ENCODE measurements at regions not wholly inside any gene's neighbourhood (a gene's known extent, or its start where the extent isn't known, plus 50 kb on each side); places are given as distances from the start of the nearest gene placed in this dataset.

DNA sequence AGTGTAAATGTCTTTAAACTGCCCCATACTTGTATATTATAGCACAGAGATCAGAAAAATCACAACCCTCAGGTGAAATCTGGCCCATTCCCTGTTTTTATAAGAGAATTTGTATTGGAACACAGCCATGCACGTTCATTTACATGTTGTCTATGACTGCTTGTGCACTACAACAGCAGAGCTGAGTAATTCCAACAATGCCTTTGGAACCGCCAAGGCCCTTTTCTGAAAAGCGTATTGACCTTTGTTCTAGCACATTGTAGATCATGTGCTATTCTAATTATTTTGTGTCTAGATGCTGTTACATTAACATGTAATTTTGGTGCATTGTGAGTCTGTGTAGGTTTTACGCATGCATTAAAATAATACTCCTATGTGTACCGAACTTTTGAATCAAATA, 339.6 kb downstream of the CHRM3 start:
- H3K36me3 Mint-ChIP-seq, result no peaks in the 10 kb centered on the region
- no peak overlapping the region for H3K4me2 ChIP-seq
- TF ChIP-seq CTCF (IDR thresholded peaks at IDR 0.05) (no peak), EZH2phosphoT487 (IDR thresholded peaks at IDR 0.05) (no peak), EZH2 (IDR thresholded peaks at IDR 0.05) (no peak)
- H3K4me1 Mint-ChIP-seq, result no peaks in the 10 kb centered on the region
- H2AFZ ChIP-seq (replicated peaks), result no peak overlapping the region
- H3K27ac ChIP-seq, result no peak overlapping the region
- H3K36me3 ChIP-seq, result no peaks in the 10 kb centered on the region
- no peak overlapping the region for H3K4me3 Mint-ChIP-seq
- H3K27me3 ChIP-seq, result no peaks in the 10 kb centered on the region
- no peaks in the 10 kb centered on the region for H3K27me3 Mint-ChIP-seq (ENCODE audit: insufficient read depth, low read depth)
- H3K9me3 ChIP-seq (ENCODE audit: low read depth), result no peaks in the 10 kb centered on the region
- no peaks in the 10 kb centered on the region for H3K79me2 ChIP-seq (ENCODE audit: low read depth)
- no peak overlapping the region for H3K9ac ChIP-seq
- no peaks in the 10 kb centered on the region for H4K20me1 ChIP-seq (ENCODE audit: low read depth)
- no peaks in the 10 kb centered on the region for H3K4me1 ChIP-seq
- H3F3A ChIP-seq (ENCODE audit: low read depth), result no peaks in the 10 kb centered on the region
- H3K4me3 ChIP-seq, result no peak overlapping the region
- DNase-seq (ENCODE audit: low spot score), result no peak
- no peaks in the 10 kb centered on the region for H3K9me3 Mint-ChIP-seq
- H3K27ac Mint-ChIP-seq, result no peak overlapping the region

DNA sequence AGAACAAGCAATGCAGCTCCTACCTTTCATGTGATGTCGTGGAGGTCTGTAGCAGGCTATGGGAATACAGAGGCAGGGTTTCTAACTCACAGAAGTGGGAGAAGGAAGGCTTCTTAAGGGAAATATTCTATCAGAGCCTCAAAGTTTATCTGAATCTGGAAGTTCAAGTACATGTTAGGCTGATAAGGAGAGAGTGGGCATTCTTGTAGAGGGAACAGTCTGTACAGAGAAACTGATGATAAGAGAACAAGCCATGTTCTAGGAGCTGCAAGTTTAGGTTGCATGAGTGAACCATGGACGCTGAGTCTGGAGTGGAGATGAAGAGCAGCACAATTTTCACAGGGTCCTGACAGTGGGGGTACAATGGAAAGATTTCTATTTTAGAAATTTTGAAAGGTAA, 344.0 kb downstream of the CHRM3 start:
- no peak overlapping the region for H3K27ac ChIP-seq
- H3K36me3 Mint-ChIP-seq, result no peaks in the 10 kb centered on the region
- no peak for TF ChIP-seq EZH2 (IDR thresholded peaks at IDR 0.05)
- TF ChIP-seq EZH2phosphoT487 (IDR thresholded peaks at IDR 0.05), result no peak
- TF ChIP-seq CTCF (IDR thresholded peaks at IDR 0.05), result no peak
- no peaks in the 10 kb centered on the region for H3F3A ChIP-seq (ENCODE audit: low read depth)
- no peak overlapping the region for H3K4me3 ChIP-seq
- no peaks in the 10 kb centered on the region for H3K4me1 ChIP-seq
- H3K4me3 Mint-ChIP-seq, result no peak overlapping the region
- H3K36me3 ChIP-seq, result no peaks in the 10 kb centered on the region
- H3K27me3 Mint-ChIP-seq (ENCODE audit: insufficient read depth, low read depth), result peaks cover 2% of the 10 kb centered on the region
- no peak overlapping the region for H3K27ac Mint-ChIP-seq
- no peaks in the 10 kb centered on the region for H3K9me3 ChIP-seq (ENCODE audit: low read depth)
- no peaks in the 10 kb centered on the region for H3K79me2 ChIP-seq (ENCODE audit: low read depth)
- H3K27me3 ChIP-seq, result no peaks in the 10 kb centered on the region
- no peaks in the 10 kb centered on the region for H3K9me3 Mint-ChIP-seq
- no peak overlapping the region for H3K4me2 ChIP-seq
- DNase-seq (ENCODE audit: low spot score), result no peak
- H4K20me1 ChIP-seq (ENCODE audit: low read depth), result no peaks in the 10 kb centered on the region
- no peak overlapping the region for H3K9ac ChIP-seq
- H2AFZ ChIP-seq (replicated peaks), result no peak overlapping the region
- no peaks in the 10 kb centered on the region for H3K4me1 Mint-ChIP-seq

DNA sequence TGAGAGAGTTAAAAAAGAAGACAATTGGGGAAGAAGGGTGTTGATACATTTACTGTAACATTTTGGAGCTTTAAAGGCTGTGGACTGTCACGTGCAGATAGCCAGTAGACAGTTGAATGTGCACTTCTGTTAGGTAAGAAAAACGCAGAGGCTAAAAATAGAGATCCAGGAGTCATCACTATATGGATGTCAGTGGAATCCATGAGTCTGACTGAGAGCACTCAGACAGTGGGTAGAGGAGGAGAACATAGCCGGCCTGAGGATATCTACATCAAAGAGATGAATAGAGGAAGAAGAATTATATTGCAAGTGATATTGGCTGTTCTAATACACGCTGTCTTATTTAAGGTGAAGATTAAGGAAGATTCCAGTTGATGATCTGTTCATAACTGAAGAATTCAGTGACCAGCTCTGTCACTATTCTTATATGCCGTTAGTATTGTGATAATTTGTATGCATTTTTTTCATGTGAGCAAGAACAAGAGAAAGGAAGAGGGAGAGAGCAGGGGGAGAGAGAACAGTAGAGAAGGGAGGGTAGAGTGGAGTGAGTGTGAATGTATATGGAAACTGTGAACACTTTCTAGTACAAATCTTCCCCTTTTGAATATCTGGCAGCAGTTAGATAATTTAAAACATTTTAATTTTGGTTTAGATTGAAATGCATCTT, 344.8 kb downstream of the CHRM3 start:
- no peaks in the 10 kb centered on the region for H3K4me1 Mint-ChIP-seq
- peaks cover 2% of the 10 kb centered on the region for H3K27me3 Mint-ChIP-seq (ENCODE audit: insufficient read depth, low read depth)
- H3F3A ChIP-seq (ENCODE audit: low read depth), result no peaks in the 10 kb centered on the region
- no peak overlapping the region for H3K27ac Mint-ChIP-seq
- no peaks in the 10 kb centered on the region for H3K9me3 Mint-ChIP-seq
- H3K36me3 Mint-ChIP-seq, result no peaks in the 10 kb centered on the region
- no peak overlapping the region for H3K27ac ChIP-seq
- no peak overlapping the region for H3K4me2 ChIP-seq
- no peaks in the 10 kb centered on the region for H3K27me3 ChIP-seq
- H3K9me3 ChIP-seq (ENCODE audit: low read depth), result no peaks in the 10 kb centered on the region
- H3K36me3 ChIP-seq, result no peaks in the 10 kb centered on the region
- no peak overlapping the region for H3K4me3 ChIP-seq
- H3K4me1 ChIP-seq, result no peaks in the 10 kb centered on the region
- no peaks in the 10 kb centered on the region for H4K20me1 ChIP-seq (ENCODE audit: low read depth)
- no peaks in the 10 kb centered on the region for H3K79me2 ChIP-seq (ENCODE audit: low read depth)
- no peak overlapping the region for H3K9ac ChIP-seq
- no peak overlapping the region for H2AFZ ChIP-seq (replicated peaks)
- DNase-seq (ENCODE audit: low spot score), result no peak
- TF ChIP-seq CTCF (IDR thresholded peaks at IDR 0.05) (no peak), EZH2phosphoT487 (IDR thresholded peaks at IDR 0.05) (no peak), EZH2 (IDR thresholded peaks at IDR 0.05) (no peak)
- H3K4me3 Mint-ChIP-seq, result no peak overlapping the region
